B cell (primary cell): ENCODE measurements at regions not wholly inside any gene's neighbourhood (a gene's known extent, or its start where the extent isn't known, plus 50 kb on each side); places are given as distances from the start of the nearest gene placed in this dataset.
"Not testable (repeated sequence)": the region's sequence is repeated elsewhere in the genome, so short reads cannot be mapped to it uniquely, and the experiment has no call there.

ENCODE experiments used
- ATAC-seq: fragments of 200-7000 bp; cut with Tn5 transposase; one replicate; pipeline ENCODE4 v1.10.0; 2021; ENCODE audit warnings: low read depth, mild to moderate bottlenecking, moderate number of reproducible peaks, moderate library complexity
- CTCF ChIA-PET: fragments of 350-600 bp; sonication (Branson Sonifier 250); formaldehyde crosslinking; loops from one replicate; lab custom pipeline; 2021; ENCODE audit warnings: antibody characterized with exemption, inconsistent platforms; lab: Charles Lee
- POLR2A ChIA-PET: fragments of 350-600 bp; sonication (Branson Sonifier 250); formaldehyde crosslinking; loops from one replicate; lab custom pipeline; 2021; ENCODE audit warnings: antibody characterized with exemption; lab: Charles Lee
- DNase-seq: peaks from one replicate; pipeline ENCODE4 v3.0.0; 2013
- H2AFZ ChIP-seq: 2 replicates; pipeline ENCODE4 v1.6.1; 2012; ENCODE audit warnings: mild to moderate bottlenecking, low read depth, low read length; ENCODE audit not compliant: insufficient read depth, poor library complexity, severe bottlenecking
- H3K27ac ChIP-seq, 2 donors: 1 replicate in 1 of 2; 2 replicates in 1 of 2; pipeline ENCODE4 v1.5.1; 2012 to 2013; ENCODE audit warnings: low read length in 2 of 2, mild to moderate bottlenecking in 2 of 2, moderate library complexity in 1 of 2
- H3K27me3 ChIP-seq, 4 experiments: fragments of 200-600 bp in 1 of 4; sonication (generic) in 1 of 4; replicated peaks in 1 of 4; 1 replicate in 2 of 4; 2 replicates in 2 of 4; pipeline versions ENCODE4 v1.6.1 to v1.7.0; 2013 to 2016; ENCODE audit warnings: low read length in 3 of 4, mild to moderate bottlenecking in 2 of 4, mixed read lengths in 1 of 4, moderate library complexity in 1 of 4; ENCODE audit not compliant: insufficient read depth in 4 of 4, control insufficient read depth in 3 of 4; ENCODE audit errors: control extremely low read depth in 1 of 4
- H3K36me3 ChIP-seq, 2 experiments: replicated peaks in 1 of 2; 1 replicate in 1 of 2; 2 replicates in 1 of 2; pipeline versions ENCODE4 v1.6.1 to v1.7.1; 2013; ENCODE audit warnings: low read length in 1 of 2; ENCODE audit not compliant: insufficient read depth in 2 of 2, control insufficient read depth in 1 of 2; ENCODE audit errors: control extremely low read depth in 1 of 2, extremely low read depth in 1 of 2
- H3K4me1 ChIP-seq, 2 donors: fragments of 200-600 bp in 1 of 2; sonication (generic) in 1 of 2; 1 replicate in 1 of 2; 2 replicates in 1 of 2; pipeline versions ENCODE4 v1.5.1 to v1.6.1; 2013 to 2017; ENCODE audit warnings: low read length in 2 of 2; ENCODE audit not compliant: control insufficient read depth in 2 of 2, insufficient read depth in 2 of 2
- H3K4me2 ChIP-seq: replicated peaks from 2 replicates; pipeline ENCODE3; 2012; ENCODE audit warnings: mild to moderate bottlenecking, low read depth, low read length; ENCODE audit not compliant: poor library complexity, severe bottlenecking
- H3K4me3 ChIP-seq, 5 experiments: fragments of 200-600 bp in 1 of 5; sonication (generic) in 1 of 5; 1 replicate in 3 of 5; 2 replicates in 2 of 5; pipeline versions ENCODE4 v1.5.1 to v1.7.0; 2011 to 2016; ENCODE audit warnings: low read length in 4 of 5, mild to moderate bottlenecking in 4 of 5, low read depth in 2 of 5, control low read depth in 1 of 5, moderate library complexity in 1 of 5; ENCODE audit not compliant: insufficient read depth in 1 of 5; ENCODE audit errors: control extremely low read depth in 1 of 5, extremely low read depth in 1 of 5
- H3K79me2 ChIP-seq: fragments of 200-600 bp; sonication (generic); one replicate; pipeline ENCODE4 v1.6.0; 2016; ENCODE audit warnings: low read length; ENCODE audit not compliant: control insufficient read depth, insufficient read depth
- H3K9ac ChIP-seq: fragments of 200-600 bp; sonication (generic); 2 replicates; pipeline ENCODE4 v1.6.1; 2017; ENCODE audit warnings: mild to moderate bottlenecking, low read length, moderate library complexity
- H3K9me3 ChIP-seq, 3 donors: one replicate each; pipeline versions ENCODE4 v1.6.1 to v1.7.1; 2013; ENCODE audit warnings: low read length in 2 of 3; ENCODE audit not compliant: control insufficient read depth in 2 of 3, insufficient read depth in 1 of 3; ENCODE audit errors: control extremely low read depth in 1 of 3
- H4K20me1 ChIP-seq: 2 replicates; pipeline ENCODE4 v1.6.0; 2012; ENCODE audit warnings: mild to moderate bottlenecking, low read length; ENCODE audit not compliant: insufficient read depth, control insufficient read depth, poor library complexity, severe bottlenecking
- H3K27ac Mint-ChIP-seq: one replicate; pipeline ENCODE4 v1.8.0; 2021; ENCODE audit warnings: mixed read lengths
- H3K27me3 Mint-ChIP-seq: one replicate; pipeline ENCODE4 v1.8.0; 2021; ENCODE audit warnings: mixed read lengths
- H3K4me1 Mint-ChIP-seq: one replicate; pipeline ENCODE4 v1.8.0; 2021; ENCODE audit warnings: mixed read lengths
- H3K4me3 Mint-ChIP-seq: one replicate; pipeline ENCODE4 v1.8.0; 2021; ENCODE audit warnings: mixed read lengths
- H3K9me3 Mint-ChIP-seq: one replicate; pipeline ENCODE4 v1.8.0; 2022; ENCODE audit warnings: mixed read lengths; ENCODE audit not compliant: insufficient read depth
- CTCF ChIP-seq: fragments of 200-600 bp; IDR thresholded peaks from one replicate; pipeline ENCODE4 v1.8.0; 2022; ENCODE audit warnings: antibody characterized with exemption, mild to moderate bottlenecking
- EZH2 ChIP-seq: IDR thresholded peaks from 2 replicates; pipeline ENCODE4 v1.6.1; 2012; ENCODE audit warnings: borderline replicate concordance, low read depth, mild to moderate bottlenecking, moderate library complexity, low read length; ENCODE audit not compliant: insufficient read depth, poor library complexity, severe bottlenecking
- WGBS: methylation state at CpG from one replicate; pipeline ENCODE4 v1.1.5; 2013; ENCODE audit warnings: missing lambda C conversion rate; ENCODE audit not compliant: insufficient coverage; 5-methylcytosine and 5-hydroxymethylcytosine counted together
- intact Hi-C: fragments of 100-400 bp; cut with micrococcal nuclease; formaldehyde crosslinking; loops from one replicate; pipeline ENCODE4 v1.10.0; 2022

- no peaks in the 10 kb centered on the region for H3K4me1 ChIP-seq
- Mint-ChIP-seq H3K27me3 (peaks cover 2% of the 10 kb centered on the region), H3K4me1 (peaks cover 4% of the 10 kb centered on the region), H3K27ac (no peak overlapping the region), H3K4me3 (no peak overlapping the region), H3K9me3 (peaks cover under 1% of the 10 kb centered on the region)
- intact Hi-C loops = no loop called here
- no peak overlapping the region for H3K27ac ChIP-seq
- H3K4me2 ChIP-seq = no peak overlapping the region
- H3K4me3 ChIP-seq = no peak overlapping the region
- no peaks in the 10 kb centered on the region for H3K27me3 ChIP-seq
- no peaks in the 10 kb centered on the region for H3K79me2 ChIP-seq
- H3K9ac ChIP-seq = no peak overlapping the region
- no peak overlapping the region for H2AFZ ChIP-seq
- peaks cover 0 to 9% (median 2%) of the 10 kb centered on the region in 3 donors for H3K9me3 ChIP-seq
- CTCF ChIA-PET = no interaction called here
- no peaks in the 10 kb centered on the region for H3K36me3 ChIP-seq
- DNase-seq (no peak), ATAC-seq (no peak)
- WGBS = no CpG with 5 or more reads among the region's 1 CpG
- POLR2A ChIA-PET = no interaction called here
- no peaks in the 10 kb centered on the region for H4K20me1 ChIP-seq
- TF ChIP-seq EZH2 = no peak
- TF ChIP-seq CTCF = no peak
Measured at GRCh38 chr1:207203541-207203940, 99.5 kb downstream of the C4BPA start.

GRCh38 chr1:207205614-207206061 lies 101.6 kb downstream of the C4BPA start:
- DNase-seq (no peak), ATAC-seq (no peak)
- intact Hi-C loops = no loop called here
- no peak overlapping the region for H3K27ac ChIP-seq
- H3K27me3 ChIP-seq = no peaks in the 10 kb centered on the region
- ChIA-PET POLR2A (no interaction called here), CTCF (interaction anchor here (1.3 kb wide), 1 partner anchor 199 kb away, joined by 3 read pairs; no protein-coding TSS in a partner anchor)
- no peak overlapping the region for H3K9ac ChIP-seq
- H3K4me2 ChIP-seq = no peak overlapping the region
- H3K27me3 Mint-ChIP-seq = no peaks in the 10 kb centered on the region
- no peaks in the 10 kb centered on the region for H3K79me2 ChIP-seq
- H3K4me1 Mint-ChIP-seq = peaks cover 4% of the 10 kb centered on the region
- WGBS = 75% methylated on average over 1 of the region's 2 CpGs
- H3K36me3 ChIP-seq = no peaks in the 10 kb centered on the region
- H3K27ac Mint-ChIP-seq = no peak overlapping the region
- H2AFZ ChIP-seq = no peak overlapping the region
- TF ChIP-seq EZH2 (no peak), CTCF (no peak)
- H4K20me1 ChIP-seq = no peaks in the 10 kb centered on the region
- no peak overlapping the region for H3K4me3 ChIP-seq
- H3K4me1 ChIP-seq = no peaks in the 10 kb centered on the region
- H3K9me3 Mint-ChIP-seq = no peaks in the 10 kb centered on the region
- peaks cover 0 to 9% (median 2%) of the 10 kb centered on the region in 3 donors for H3K9me3 ChIP-seq
- no peak overlapping the region for H3K4me3 Mint-ChIP-seq

- DNase-seq, H3K79me2 ChIP-seq, H3K9me3 ChIP-seq, H3K4me2 ChIP-seq, H3K27me3 ChIP-seq, H3K27ac Mint-ChIP-seq, H3K4me1 ChIP-seq, POLR2A ChIA-PET, ATAC-seq, H3K4me1 Mint-ChIP-seq, H3K36me3 ChIP-seq, H3K4me3 ChIP-seq, H3K4me3 Mint-ChIP-seq, H3K27me3 Mint-ChIP-seq, intact Hi-C loops, H3K27ac ChIP-seq, H3K9me3 Mint-ChIP-seq, CTCF ChIA-PET, H3K9ac ChIP-seq, H4K20me1 ChIP-seq, H2AFZ ChIP-seq: not testable (repeated sequence)
- no CpG with 5 or more reads among the region's 2 CpGs for WGBS
Measured at GRCh38 chr1:207208691-207209090, 104.7 kb downstream of the C4BPA start.
